ENCODE measurements at regions not wholly inside any gene's neighbourhood (a gene's known extent, or its start where the extent isn't known, plus 50 kb on each side); places are given as distances from the start of the nearest gene placed in this dataset.

- TF ChIP-seq POLR2AphosphoS5 (IDR thresholded peaks at IDR 0.05) (no peak), POLR2A (IDR thresholded peaks at IDR 0.05) (no peak), EP300 (IDR thresholded peaks at IDR 0.05) (no peak), CTCF (IDR thresholded peaks at IDR 0.05) (no peak)
- 88 to 90% methylated on average over 2 to 3 of the region's 3 CpGs for WGBS, 2 donors
Observed at GRCh38 chrX:43456063-43456462, 200.0 kb upstream of the MAOA start.

GRCh38 chrX:43456906-43457305 is 199.2 kb upstream of the MAOA start:
- Histone ChIP-seq H3K4me1 (no peaks in the 10 kb centered on the region), H3K27ac (no peak overlapping the region), H3K36me3 (no peaks in the 10 kb centered on the region), H3K9me3 (peaks cover 0 to 17% (median 3%) of the 10 kb centered on the region in 4 donors), H3K4me3 (no peak overlapping the region), H3K27me3 (no peaks in the 10 kb centered on the region)
- ATAC-seq (ENCODE audit: low FRiP score in 2 of 2): no peak
- TF ChIP-seq EP300 (IDR thresholded peaks at IDR 0.05): no peak
- no peak for TF ChIP-seq POLR2AphosphoS5 (IDR thresholded peaks at IDR 0.05)
- no peak for TF ChIP-seq POLR2A (IDR thresholded peaks at IDR 0.05)
- TF ChIP-seq CTCF (IDR thresholded peaks at IDR 0.05): no peak
- WGBS, 2 donors: 47 to 72% methylated on average over 2 of the region's 2 CpGs
- no peak for DNase-seq

More at GRCh38 chrX:43456063-43456462, 200.0 kb upstream of the MAOA start:
- Histone ChIP-seq H3K4me3 (no peak overlapping the region), H3K36me3 (no peaks in the 10 kb centered on the region), H3K4me1 (no peaks in the 10 kb centered on the region), H3K9me3 (peaks cover 0 to 25% (median 5%) of the 10 kb centered on the region in 4 donors), H3K27ac (no peak overlapping the region), H3K27me3 (no peaks in the 10 kb centered on the region)
- ATAC-seq (ENCODE audit: low FRiP score in 2 of 2): no peak
- DNase-seq: no peak

GRCh38 chrX:43467608-43468234 is 188.4 kb upstream of the MAOA start:
- DNase-seq: peak in 1 of 2 donors; percentile 6
- H3K9me3 ChIP-seq: no peaks in the 10 kb centered on the region
- no peaks in the 10 kb centered on the region for H3K27me3 ChIP-seq
- no peaks in the 10 kb centered on the region for H3K4me1 ChIP-seq
- 77 to 89% methylated on average over 1 to 8 of the region's 8 CpGs for WGBS, 2 donors
- H3K4me3 ChIP-seq: no peak overlapping the region
- no peak overlapping the region for H3K27ac ChIP-seq
- peak in 1 of 2 donors; percentile 26 for ATAC-seq (ENCODE audit: low FRiP score in 2 of 2)
- no peak for TF ChIP-seq CTCF (IDR thresholded peaks at IDR 0.05)
- no peaks in the 10 kb centered on the region for H3K36me3 ChIP-seq

GRCh38 chrX:43469391-43470054 is 186.6 kb upstream of the MAOA start:
- H3K27ac ChIP-seq: no peak overlapping the region
- ATAC-seq (ENCODE audit: low FRiP score in 2 of 2) (no peak), DNase-seq (no peak)
- 68 to 92% methylated on average over 2 of the region's 2 CpGs for WGBS, 2 donors
- no peaks in the 10 kb centered on the region for H3K27me3 ChIP-seq
- no peaks in the 10 kb centered on the region for H3K4me1 ChIP-seq
- no peak overlapping the region for H3K4me3 ChIP-seq
- TF ChIP-seq POLR2A (IDR thresholded peaks at IDR 0.05): no peak
- TF ChIP-seq CTCF (IDR thresholded peaks at IDR 0.05): no peak
- no peak for TF ChIP-seq EP300 (IDR thresholded peaks at IDR 0.05)
- TF ChIP-seq POLR2AphosphoS5 (IDR thresholded peaks at IDR 0.05): no peak
- no peaks in the 10 kb centered on the region for H3K36me3 ChIP-seq
- H3K9me3 ChIP-seq: no peaks in the 10 kb centered on the region

GRCh38 chrX:43474321-43474720 is 181.8 kb upstream of the MAOA start:
- TF ChIP-seq POLR2A (IDR thresholded peaks at IDR 0.05): no peak
- no peak for TF ChIP-seq EP300 (IDR thresholded peaks at IDR 0.05)
- no peak for TF ChIP-seq CTCF (IDR thresholded peaks at IDR 0.05)
- no peak for TF ChIP-seq POLR2AphosphoS5 (IDR thresholded peaks at IDR 0.05)
- DNase-seq (no peak), ATAC-seq (ENCODE audit: low FRiP score in 2 of 2) (no peak)
- H3K4me1 ChIP-seq: no peaks in the 10 kb centered on the region
- H3K27me3 ChIP-seq: no peaks in the 10 kb centered on the region
- H3K9me3 ChIP-seq: no peaks in the 10 kb centered on the region
- H3K4me3 ChIP-seq: no peak overlapping the region
- 33 to 43% methylated on average over 1 to 2 of the region's 2 CpGs for WGBS, 2 donors
- no peaks in the 10 kb centered on the region for H3K36me3 ChIP-seq
- no peak overlapping the region for H3K27ac ChIP-seq
